UCSD-AML1 (cell line): ENCODE measurements at regions not wholly inside any gene's neighbourhood (a gene's known extent, or its start where the extent isn't known, plus 50 kb on each side); places are given as distances from the start of the nearest gene placed in this dataset.

Source experiments
- DNase-seq: peaks from one replicate; lab custom pipeline; 2025; ENCODE audit not compliant: unreplicated experiment; lab: John Stamatoyannopoulos, UW

GRCh38 chr5:125302577-125302976 lies 556.1 kb upstream of the ZNF608 start:
- DNase-seq = no peak

DNA sequence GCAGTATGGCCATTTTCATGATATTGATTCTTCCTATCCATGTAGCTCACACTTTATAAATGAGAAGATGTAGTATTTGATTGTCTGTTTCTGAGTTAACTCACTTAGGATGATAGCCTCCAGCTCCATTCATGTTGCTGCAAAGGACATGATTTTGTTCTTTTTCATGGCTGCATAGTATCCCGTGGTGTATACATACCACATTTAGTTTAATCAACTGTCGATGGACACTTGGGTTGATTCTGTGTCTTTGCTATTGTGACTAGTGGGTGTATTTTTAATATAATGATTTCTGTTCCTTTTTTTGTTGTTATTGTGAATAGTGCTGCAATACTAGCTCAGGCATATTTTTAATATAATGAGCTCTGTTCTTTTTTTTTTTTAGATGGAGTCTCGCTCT lies 560.3 kb upstream of the ZNF608 start:
- no peak for DNase-seq

GRCh38 chr5:125310749-125311148 lies 564.3 kb upstream of the ZNF608 start:
- no peak for DNase-seq

- DNase-seq = no peak
Observed at GRCh38 chr5:125311743-125312142, 565.3 kb upstream of the ZNF608 start.

DNA sequence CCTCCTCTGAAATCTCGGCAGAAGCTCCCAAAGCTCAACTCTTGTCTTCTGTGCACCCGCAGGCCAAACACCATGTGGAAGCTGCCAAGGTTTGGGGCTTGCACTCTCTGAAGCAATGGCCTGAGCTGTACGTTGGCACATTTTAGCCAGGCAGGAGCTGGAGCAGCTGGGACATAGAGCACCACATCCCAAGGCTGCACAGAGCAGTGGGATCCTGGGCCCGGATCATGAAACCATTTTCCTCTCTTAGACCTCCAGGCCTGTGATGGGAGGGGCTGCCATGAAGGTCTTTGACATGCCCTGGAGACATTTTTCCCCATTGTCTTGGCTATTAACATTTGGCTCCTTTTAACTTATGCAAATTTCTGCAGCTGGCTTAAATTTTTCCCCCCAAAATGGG lies 567.1 kb upstream of the ZNF608 start:
- no peak for DNase-seq

DNA sequence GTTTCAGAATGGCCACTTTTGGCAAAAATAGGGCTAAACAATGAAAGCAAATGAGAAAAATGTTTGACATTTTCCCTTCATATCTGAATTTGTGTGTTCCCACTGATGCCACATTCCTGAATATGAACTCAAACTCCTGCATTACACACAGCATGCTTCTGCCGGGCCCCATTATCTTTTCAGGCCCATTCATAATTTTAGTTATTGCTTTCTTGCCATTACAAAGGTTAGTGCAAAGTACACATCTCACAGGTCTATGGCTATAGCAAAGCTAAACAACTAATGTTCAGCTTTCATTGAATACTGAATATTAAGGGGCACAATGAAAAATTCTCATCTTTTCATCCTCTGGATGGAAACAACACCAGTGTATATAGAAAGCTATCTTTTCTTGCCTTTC lies 568.9 kb upstream of the ZNF608 start:
- no peak for DNase-seq

GRCh38 chr5:125316391-125316790 lies 570.0 kb upstream of the ZNF608 start:
- no peak for DNase-seq

DNA sequence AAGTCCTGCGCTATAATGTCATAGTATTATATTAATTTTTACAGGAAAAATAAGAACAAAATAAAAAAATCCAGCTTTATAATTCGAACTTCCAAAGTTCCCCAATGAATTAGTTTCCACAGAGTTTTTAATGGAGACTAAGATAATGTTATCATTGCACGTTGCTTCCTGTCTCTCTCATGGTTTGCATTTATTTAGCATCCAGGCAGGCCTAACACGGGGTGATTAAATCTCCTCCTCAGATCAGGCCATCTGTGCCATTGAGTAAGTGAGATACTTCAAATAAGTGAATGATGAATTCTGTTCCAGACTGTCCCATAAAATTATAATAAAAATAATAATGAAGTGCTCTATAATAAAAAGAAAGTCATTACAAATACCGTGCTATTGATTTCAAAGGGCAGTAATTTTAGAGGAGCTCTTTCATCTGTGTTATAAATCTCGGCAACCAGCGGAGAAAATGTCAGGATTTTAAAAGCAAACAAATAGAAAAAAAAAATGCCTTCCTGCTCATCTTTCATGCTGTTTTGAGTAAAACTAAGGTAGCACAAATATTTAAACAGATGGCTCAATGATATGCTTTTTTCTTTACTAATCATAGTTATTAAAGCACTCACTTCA lies 570.6 kb upstream of the ZNF608 start:
- no peak for DNase-seq

DNA sequence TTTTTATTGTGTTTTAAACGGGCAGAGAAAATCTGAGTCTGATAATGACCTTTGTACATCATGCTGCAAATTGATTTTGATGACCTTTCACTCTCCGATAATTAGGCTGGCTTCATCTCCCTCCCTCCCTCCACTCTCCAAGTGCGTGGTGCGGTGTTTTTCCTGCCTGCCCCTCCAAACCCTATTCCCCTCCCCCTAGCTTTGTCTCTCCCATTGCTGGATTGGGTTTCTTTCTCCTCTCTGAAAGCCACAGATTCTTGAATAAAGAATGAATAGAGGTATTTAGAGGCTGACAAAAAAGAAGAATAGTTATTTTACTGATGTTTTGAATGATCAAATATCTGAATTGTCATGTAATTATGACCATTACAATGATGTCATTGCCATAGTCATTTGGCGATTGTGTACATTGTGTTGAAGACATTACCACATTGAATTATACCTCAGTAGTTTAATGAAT lies 571.1 kb upstream of the ZNF608 start:
- no peak for DNase-seq

DNA sequence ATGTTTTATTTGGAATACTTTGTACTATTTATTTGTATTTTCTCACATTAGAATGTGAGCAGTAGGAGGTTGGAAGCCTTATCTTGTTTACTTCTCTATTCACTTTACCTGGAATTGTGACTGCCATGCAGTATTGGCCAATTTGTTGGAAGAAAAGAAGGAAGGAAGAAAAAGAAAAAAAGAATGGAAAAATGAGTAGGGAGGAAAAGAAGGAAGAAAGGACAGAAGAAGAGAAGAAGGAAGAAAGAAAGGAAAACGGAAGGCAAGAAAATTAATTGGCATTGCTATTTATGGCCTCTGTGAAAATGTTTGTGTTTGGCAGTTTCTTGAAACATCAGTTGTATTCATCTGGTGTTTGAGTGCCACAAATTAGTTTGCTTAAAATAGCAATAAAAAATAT lies 575.2 kb upstream of the ZNF608 start:
- no peak for DNase-seq

- DNase-seq = no peak
Observed at GRCh38 chr5:125323613-125324012, 577.2 kb upstream of the ZNF608 start.

- DNase-seq = no peak
Observed at GRCh38 chr5:125325488-125326149, 579.2 kb upstream of the ZNF608 start.

DNA sequence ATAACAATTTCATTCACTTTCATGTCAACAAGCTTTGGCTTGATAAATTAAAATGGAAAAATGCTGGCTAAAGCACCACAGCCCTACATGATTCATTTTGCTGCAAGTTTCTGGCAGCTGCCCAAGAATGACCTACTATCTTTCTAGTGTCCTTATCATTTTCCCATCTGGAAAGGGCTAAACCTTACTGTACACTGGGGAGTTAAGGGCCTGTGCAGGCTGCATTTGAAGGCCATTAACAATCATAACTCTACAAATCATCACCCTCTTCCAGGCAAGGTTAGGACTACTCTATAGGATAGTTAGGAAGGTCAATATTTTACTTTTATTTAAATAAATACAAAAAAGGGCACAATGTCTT lies 579.7 kb upstream of the ZNF608 start:
- no peak for DNase-seq

DNA sequence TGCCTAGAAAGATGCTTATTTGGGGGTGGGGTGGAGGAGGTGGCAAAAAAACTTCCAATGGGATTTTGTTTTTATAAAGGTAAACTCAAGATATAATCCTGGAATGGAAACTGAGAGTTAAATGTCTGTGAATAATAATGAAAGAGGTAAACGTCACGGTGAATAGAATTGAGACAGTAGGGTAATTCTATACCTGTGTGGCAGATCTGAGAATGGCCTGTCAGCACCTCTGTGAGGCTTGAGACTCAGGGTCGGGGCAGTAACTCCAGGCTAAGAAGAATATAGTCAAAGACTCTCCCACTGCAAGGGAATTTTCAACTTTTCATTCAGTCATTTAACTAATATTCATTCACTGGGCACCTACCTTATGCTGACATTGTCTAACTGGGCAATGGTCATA lies 581.2 kb upstream of the ZNF608 start:
- DNase-seq = no peak

GRCh38 chr5:125331987-125332598 lies 585.7 kb upstream of the ZNF608 start:
- DNase-seq = no peak

- no peak for DNase-seq
Observed at GRCh38 chr5:125333416-125333815, 587.0 kb upstream of the ZNF608 start.

GRCh38 chr5:125336401-125336800 lies 590.0 kb upstream of the ZNF608 start:
- DNase-seq = no peak

DNA sequence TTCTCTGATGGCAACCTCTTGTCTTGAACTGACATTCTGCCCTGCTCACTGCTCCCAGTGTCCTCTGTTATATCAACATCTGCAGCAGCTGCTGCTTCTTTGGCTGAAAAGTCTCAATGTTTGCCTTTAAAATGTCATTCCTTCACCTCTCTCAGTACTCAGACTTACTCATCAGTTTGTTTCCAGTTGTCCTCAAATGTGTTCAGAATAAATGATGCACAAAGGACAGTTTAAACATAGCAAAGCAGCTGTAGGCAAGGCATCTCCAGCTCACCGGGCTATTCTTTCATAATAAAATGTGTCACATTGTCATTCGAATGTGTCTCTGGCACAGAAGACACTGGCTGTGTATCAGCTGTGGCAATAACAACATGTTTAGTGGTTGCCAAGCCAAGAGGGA lies 590.9 kb upstream of the ZNF608 start:
- DNase-seq = no peak

GRCh38 chr5:125338440-125339174 lies 592.2 kb upstream of the ZNF608 start:
- no peak for DNase-seq

GRCh38 chr5:125341436-125341835 lies 595.0 kb upstream of the ZNF608 start:
- no peak for DNase-seq

GRCh38 chr5:125343015-125343414 lies 596.6 kb upstream of the ZNF608 start:
- no peak for DNase-seq

GRCh38 chr5:125346316-125346715 lies 599.9 kb upstream of the ZNF608 start:
- DNase-seq = no peak
